HEK293 (cell line): ENCODE measurements at regions not wholly inside any gene's neighbourhood (a gene's known extent, or its start where the extent isn't known, plus 50 kb on each side); places are given as distances from the start of the nearest gene placed in this dataset.

Experiments used
- CTCF ChIA-PET: fragments of 350-600 bp; formaldehyde crosslinking; extraction: SDS; loops from one replicate; lab custom pipeline; 2021; ENCODE audit warnings: antibody characterized with exemption; lab: Yijun Ruan, JAX
- POLR2A ChIA-PET: fragments of 300-600 bp; formaldehyde crosslinking; extraction: SDS; loops from one replicate; lab custom pipeline; 2020; ENCODE audit warnings: antibody characterized with exemption, inconsistent platforms; lab: Yijun Ruan, JAX
- H3K27ac ChIP-seq: fragments of 200-500 bp; sonication (Bioruptor generic); 2 replicates; pipeline ENCODE4 v1.5.1; 2014; ENCODE audit warnings: low read depth, low read length, control low read depth, inconsistent platforms; ENCODE audit errors: extremely low read depth
- H3K36me3 ChIP-seq, 2 experiments: fragments of 200-500 bp in 1 of 2; sonication (Bioruptor generic) in 1 of 2; 1 replicate in 1 of 2; 2 replicates in 1 of 2; pipeline ENCODE4 v1.5.1; 2014 to 2017; ENCODE audit warnings: inconsistent platforms in 2 of 2, low read length in 2 of 2; ENCODE audit not compliant: control insufficient read depth in 2 of 2, insufficient read depth in 1 of 2
- H3K4me1 ChIP-seq: fragments of 200-500 bp; sonication (Bioruptor generic); 2 replicates; pipeline ENCODE4 v1.5.1; 2014; ENCODE audit warnings: mild to moderate bottlenecking, low read length, inconsistent platforms; ENCODE audit not compliant: control insufficient read depth, insufficient read depth
- H3K4me3 ChIP-seq: 2 replicates; pipeline ENCODE4 v1.5.1; 2011; ENCODE audit warnings: low read depth, mild to moderate bottlenecking, control low read depth, low read length, moderate library complexity
- H3K9me3 ChIP-seq: fragments of 200-500 bp; sonication (Bioruptor generic); 2 replicates; pipeline ENCODE4 v1.5.1; 2014; ENCODE audit warnings: low read depth, low read length, inconsistent platforms; ENCODE audit not compliant: control insufficient read depth, insufficient read depth
- GFI1B ChIP-seq: fragments of 450-650 bp; formaldehyde crosslinking; IDR thresholded peaks from 2 replicates; pipeline ENCODE4 v1.5.1; 2016; ENCODE audit warnings: missing biosample characterization, missing genetic modification characterization
- GLI2 ChIP-seq: fragments of 450-650 bp; formaldehyde crosslinking; IDR thresholded peaks from 2 replicates; pipeline ENCODE4; 2017; ENCODE audit warnings: missing biosample characterization, missing genetic modification characterization, low read depth, borderline replicate concordance
- IKZF3 ChIP-seq: fragments of 450-650 bp; IDR thresholded peaks from 2 replicates; pipeline ENCODE4 v1.5.0; 2018; ENCODE audit warnings: missing biosample characterization, mild to moderate bottlenecking, missing genetic modification characterization, moderate library complexity
- KLF8 ChIP-seq: fragments of 450-650 bp; formaldehyde crosslinking; IDR thresholded peaks from 2 replicates; pipeline ENCODE4 v1.5.1; 2016; ENCODE audit warnings: missing biosample characterization, missing genetic modification characterization
- RBAK ChIP-seq: fragments of 450-650 bp; formaldehyde crosslinking; IDR thresholded peaks from 2 replicates; pipeline ENCODE4 v1.5.1; 2016; ENCODE audit warnings: missing biosample characterization, missing genetic modification characterization
- ZBTB48 ChIP-seq: fragments of 450-650 bp; formaldehyde crosslinking; IDR thresholded peaks from 2 replicates; pipeline ENCODE4 v1.5.1; 2016; ENCODE audit warnings: missing biosample characterization, missing genetic modification characterization
- ZIC2 ChIP-seq: fragments of 450-650 bp; formaldehyde crosslinking; IDR thresholded peaks from 2 replicates; pipeline ENCODE4 v1.5.1; 2016; ENCODE audit warnings: missing biosample characterization, missing genetic modification characterization
- ZNF140 ChIP-seq: fragments of 450-650 bp; formaldehyde crosslinking; IDR thresholded peaks from 2 replicates; pipeline ENCODE4 v1.5.1; 2016; ENCODE audit warnings: missing biosample characterization, missing genetic modification characterization
- ZNF148 ChIP-seq: fragments of 450-650 bp; formaldehyde crosslinking; IDR thresholded peaks from 2 replicates; pipeline ENCODE4 v1.5.0; 2017; ENCODE audit warnings: missing biosample characterization, missing genetic modification characterization, borderline replicate concordance
- ZNF16 ChIP-seq: fragments of 450-650 bp; formaldehyde crosslinking; IDR thresholded peaks from 2 replicates; pipeline ENCODE4 v1.5.1; 2016; ENCODE audit warnings: low read depth, missing biosample characterization, missing genetic modification characterization
- ZNF169 ChIP-seq: fragments of 450-650 bp; formaldehyde crosslinking; IDR thresholded peaks from 2 replicates; pipeline ENCODE4 v1.5.1; 2016; ENCODE audit warnings: missing biosample characterization, missing genetic modification characterization
- ZNF211 ChIP-seq: fragments of 450-650 bp; formaldehyde crosslinking; IDR thresholded peaks from 2 replicates; pipeline ENCODE4 v1.5.1; 2016; ENCODE audit warnings: low read depth, missing biosample characterization, missing genetic modification characterization
- ZNF221 ChIP-seq: fragments of 450-650 bp; formaldehyde crosslinking; IDR thresholded peaks from 2 replicates; pipeline ENCODE4 v1.5.1; 2017; ENCODE audit warnings: missing biosample characterization, missing genetic modification characterization, borderline replicate concordance
- ZNF239 ChIP-seq: fragments of 450-650 bp; formaldehyde crosslinking; IDR thresholded peaks from 2 replicates; pipeline ENCODE4 v1.5.1; 2016; ENCODE audit warnings: missing biosample characterization, missing genetic modification characterization
- ZNF391 ChIP-seq: fragments of 450-650 bp; formaldehyde crosslinking; IDR thresholded peaks from 2 replicates; pipeline ENCODE4 v1.5.1; 2016; ENCODE audit warnings: low read depth, missing biosample characterization, missing genetic modification characterization, borderline replicate concordance
- ZNF423 ChIP-seq: fragments of 450-650 bp; formaldehyde crosslinking; IDR thresholded peaks from 2 replicates; pipeline ENCODE4 v1.5.1; 2016; ENCODE audit warnings: missing biosample characterization, missing genetic modification characterization
- ZNF521 ChIP-seq: fragments of 450-650 bp; formaldehyde crosslinking; IDR thresholded peaks from 2 replicates; pipeline ENCODE4 v1.5.1; 2017; ENCODE audit warnings: missing biosample characterization, mild to moderate bottlenecking, missing genetic modification characterization
- ZNF560 ChIP-seq: fragments of 450-650 bp; formaldehyde crosslinking; IDR thresholded peaks from 2 replicates; pipeline ENCODE4 v1.5.1; 2017; ENCODE audit warnings: missing biosample characterization, missing genetic modification characterization, borderline replicate concordance
- ZNF624 ChIP-seq: fragments of 450-650 bp; formaldehyde crosslinking; IDR thresholded peaks from 2 replicates; pipeline ENCODE4 v1.5.1; 2017; ENCODE audit warnings: missing biosample characterization, missing genetic modification characterization
- ZNF658 ChIP-seq: fragments of 450-650 bp; formaldehyde crosslinking; IDR thresholded peaks from 2 replicates; pipeline ENCODE4; 2016; ENCODE audit warnings: missing biosample characterization, missing genetic modification characterization
- ZNF76 ChIP-seq: fragments of 450-650 bp; formaldehyde crosslinking; IDR thresholded peaks from 2 replicates; pipeline ENCODE4; 2016; ENCODE audit warnings: low read depth, missing biosample characterization, missing genetic modification characterization, borderline replicate concordance
- ZNF830 ChIP-seq: fragments of 450-650 bp; IDR thresholded peaks from 2 replicates; pipeline ENCODE4 v1.5.0; 2018; ENCODE audit warnings: missing biosample characterization, missing genetic modification characterization, low read depth, mild to moderate bottlenecking, moderate library complexity
- ZSCAN4 ChIP-seq: fragments of 450-650 bp; formaldehyde crosslinking; IDR thresholded peaks from 2 replicates; pipeline ENCODE4 v1.5.1; 2017; ENCODE audit warnings: missing biosample characterization, missing genetic modification characterization

GRCh38 chr10:44014644-44015250, 366.1 kb upstream of the ZNF32 start:
- POLR2A ChIA-PET = no interaction called here
- CTCF ChIA-PET = no interaction called here
- no peaks in the 10 kb centered on the region for H3K9me3 ChIP-seq
- H3K4me3 ChIP-seq = no peak overlapping the region
- no peak for TF ChIP-seq ZNF521 (tag by site-specific recombination)
- no peak for TF ChIP-seq ZNF221 (tag by site-specific recombination)
- no peak for TF ChIP-seq ZNF830 (tag by site-specific recombination)
- TF ChIP-seq ZBTB48 (tag by site-specific recombination) = no peak
- TF ChIP-seq ZNF658 = no peak
- TF ChIP-seq ZNF239 = no peak
- no peak for TF ChIP-seq ZSCAN4 (tag by site-specific recombination)
- TF ChIP-seq ZNF391 (tag by site-specific recombination) = no peak
- no peak for TF ChIP-seq ZNF624 (tag by site-specific recombination)
- TF ChIP-seq ZNF16 (tag by site-specific recombination) = no peak
- TF ChIP-seq ZNF423 (tag by site-specific recombination) = no peak
- TF ChIP-seq ZNF148 (tag by site-specific recombination) = no peak
- TF ChIP-seq RBAK = no peak
- TF ChIP-seq ZIC2 (tag by site-specific recombination) = no peak
- no peak for TF ChIP-seq ZNF211
- TF ChIP-seq GFI1B (tag by site-specific recombination) = no peak
- no peak for TF ChIP-seq GLI2 (tag by site-specific recombination)
- TF ChIP-seq KLF8 (tag by site-specific recombination) = no peak
- TF ChIP-seq ZNF169 (tag by site-specific recombination) = no peak
- H3K27ac ChIP-seq = no peak overlapping the region
- no peaks in the 10 kb centered on the region; the same call in 1 of the 2 replicates for H3K4me1 ChIP-seq
- no peaks in the 10 kb centered on the region for H3K36me3 ChIP-seq

- Histone ChIP-seq H3K27ac (no peak overlapping the region), H3K36me3 (no peaks in the 10 kb centered on the region), H3K4me3 (no peak overlapping the region), H3K9me3 (no peaks in the 10 kb centered on the region), H3K4me1 (no peaks in the 10 kb centered on the region; the same call in 1 of the 2 replicates)
- TF ChIP-seq ZNF140 (tag by site-specific recombination) (no peak), IKZF3 (no peak), ZNF76 (tag by site-specific recombination) (no peak), ZNF560 (no peak)
- ChIA-PET POLR2A (no interaction called here), CTCF (no interaction called here)
These were observed 365.3 kb upstream of the ZNF32 start for GRCh38 chr10:44013981-44014380.
